Neural cell (in vitro differentiated cells): ENCODE measurements at regions not wholly inside any gene's neighbourhood (a gene's known extent, or its start where the extent isn't known, plus 50 kb on each side); places are given as distances from the start of the nearest gene placed in this dataset.

Experiments used
- H2AFZ ChIP-seq: fragments of 200-600, 300-800 bp; sonication (generic), shearing (Covaris generic); 2 replicates; pipeline ENCODE4 v1.6.0; 2014; ENCODE audit warnings: low read depth, mild to moderate bottlenecking, antibody characterized with exemption, low read length, moderate library complexity
- H3F3A ChIP-seq: fragments of 200-600 bp; shearing (Covaris generic); 2 replicates; pipeline ENCODE4 v1.6.1; 2016; ENCODE audit warnings: mild to moderate bottlenecking, moderate library complexity, mixed read lengths, antibody characterized with exemption, low read length; ENCODE audit not compliant: insufficient read depth, poor library complexity, severe bottlenecking
- H3K27ac ChIP-seq: fragments of 200-600, 300-800 bp; sonication (generic), shearing (Covaris generic); 2 replicates; pipeline ENCODE4 v1.5.1; 2014; ENCODE audit warnings: mild to moderate bottlenecking, low read length, moderate library complexity
- H3K27me3 ChIP-seq: fragments of 300-800, 200-600 bp; sonication (generic), shearing (Covaris generic); 2 replicates; pipeline ENCODE4 v1.6.0; 2014; ENCODE audit warnings: mild to moderate bottlenecking, low read depth, low read length, moderate library complexity; ENCODE audit not compliant: insufficient read depth
- H3K36me3 ChIP-seq: fragments of 300-800, 200-600 bp; sonication (generic), shearing (Covaris generic); 2 replicates; pipeline ENCODE4 v1.5.1; 2014; ENCODE audit warnings: mild to moderate bottlenecking, antibody characterized with exemption, low read length, moderate library complexity; ENCODE audit not compliant: insufficient read depth
- H3K4me2 ChIP-seq: fragments of 300-800, 200-600 bp; sonication (generic), shearing (Covaris generic); 2 replicates; pipeline ENCODE4 v1.6.0; 2014; ENCODE audit warnings: mild to moderate bottlenecking, low read length
- H3K4me3 ChIP-seq: fragments of 300-800, 200-600 bp; sonication (generic), shearing (Covaris generic); 2 replicates; pipeline ENCODE4 v1.5.1; 2014; ENCODE audit warnings: mild to moderate bottlenecking, low read length, moderate library complexity
- H3K79me2 ChIP-seq: fragments of 200-600 bp; shearing (Covaris generic); replicated peaks from 2 replicates; pipeline ENCODE4 v1.6.0; 2014; ENCODE audit warnings: mild to moderate bottlenecking, low read length, moderate library complexity; ENCODE audit not compliant: insufficient read depth
- H3K9ac ChIP-seq: fragments of 300-800, 200-600 bp; sonication (generic), shearing (Covaris generic); 2 replicates; pipeline ENCODE4 v1.6.1; 2016; ENCODE audit warnings: mild to moderate bottlenecking, low read length, mixed read lengths
- H3K9me2 ChIP-seq: fragments of 200-600 bp; shearing (Covaris generic); 2 replicates; pipeline ENCODE4 v1.6.1; 2016; ENCODE audit warnings: mild to moderate bottlenecking, low read length, mixed read lengths; ENCODE audit not compliant: insufficient read depth
- H3K9me3 ChIP-seq: fragments of 200-600, 300-800 bp; sonication (generic), shearing (Covaris generic); 2 replicates; pipeline ENCODE4 v1.6.1; 2016; ENCODE audit warnings: mild to moderate bottlenecking, mixed run types, low read length, moderate library complexity, mixed read lengths
- H4K20me1 ChIP-seq: fragments of 200-600 bp; shearing (Covaris generic); 2 replicates; pipeline ENCODE4 v1.6.1; 2016; ENCODE audit warnings: mild to moderate bottlenecking, mixed run types; ENCODE audit not compliant: insufficient read depth
- EP300 ChIP-seq: fragments of 450-650 bp; conservative IDR thresholded peaks from 2 replicates; pipeline ENCODE4 v1.6.1; 2014; ENCODE audit warnings: antibody characterized with exemption, mild to moderate bottlenecking, moderate library complexity; ENCODE audit not compliant: poor library complexity, severe bottlenecking
- EZH2 ChIP-seq: fragments of 200-600, 300-800 bp; shearing (Covaris generic), sonication (generic); IDR thresholded peaks from 2 replicates; pipeline ENCODE4 v1.6.1; 2014; ENCODE audit warnings: antibody characterized with exemption, low read length, borderline replicate concordance, mild to moderate bottlenecking; ENCODE audit not compliant: insufficient read depth, poor library complexity, severe bottlenecking
- MXI1 ChIP-seq: fragments of 450-650 bp; conservative IDR thresholded peaks from 2 replicates; pipeline ENCODE4 v1.6.1; 2014; ENCODE audit warnings: antibody characterized with exemption, mild to moderate bottlenecking; ENCODE audit not compliant: poor library complexity, severe bottlenecking
- POLR2AphosphoS5 ChIP-seq: IDR thresholded peaks from 2 replicates; pipeline ENCODE4 v1.6.1; 2012
- RAD21 ChIP-seq: fragments of 450-650 bp; conservative IDR thresholded peaks from 2 replicates; pipeline ENCODE4 v1.6.1; 2014; ENCODE audit warnings: antibody characterized with exemption, mild to moderate bottlenecking, moderate library complexity
- SMC3 ChIP-seq: fragments of 450-650 bp; conservative IDR thresholded peaks from 2 replicates; pipeline ENCODE4 v1.6.1; 2014; ENCODE audit warnings: antibody characterized with exemption, mild to moderate bottlenecking, moderate library complexity; ENCODE audit not compliant: poor library complexity
- TAF1 ChIP-seq: IDR thresholded peaks from 2 replicates; pipeline ENCODE4 v1.6.1; 2012; ENCODE audit warnings: low read depth
- TF ChIP-seq, protein P1 (sequence below): IDR thresholded peaks from 2 replicates; pipeline ENCODE4 v1.6.1; 2012; ENCODE audit warnings: borderline replicate concordance
- TF ChIP-seq, protein P2 (sequence below): fragments of 450-650 bp; IDR thresholded peaks from 2 replicates; pipeline ENCODE4 v1.5.1; 2014; ENCODE audit warnings: antibody characterized with exemption, mild to moderate bottlenecking, moderate library complexity; ENCODE audit not compliant: poor library complexity, severe bottlenecking

DNA sequence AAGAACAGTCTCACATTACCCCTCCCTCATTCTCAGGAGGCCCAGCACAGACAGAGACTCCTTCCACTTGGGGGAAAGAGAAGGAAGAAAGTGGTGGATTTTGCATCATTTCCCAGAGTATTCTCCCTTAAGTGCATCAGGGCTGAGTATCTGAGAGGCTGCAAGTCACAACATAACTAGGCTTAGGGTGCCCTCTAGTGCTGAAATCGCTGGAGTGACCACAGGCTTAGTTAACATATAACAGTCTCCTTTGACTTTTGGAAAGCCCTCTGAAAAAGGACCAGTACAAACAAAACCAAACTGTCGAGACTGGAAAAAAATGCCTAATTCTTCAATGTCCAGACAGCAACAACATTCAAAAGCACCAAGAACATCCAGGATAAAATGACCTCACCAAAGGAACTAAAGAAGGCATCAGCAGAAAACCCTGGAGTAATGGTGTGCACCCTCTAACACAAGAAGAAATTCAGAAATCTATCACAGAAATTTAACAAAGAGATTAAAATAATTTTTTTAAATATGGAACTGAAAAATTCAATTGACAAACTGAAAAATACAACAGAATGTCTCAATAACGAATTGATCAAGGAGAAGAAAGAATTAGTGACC, 412.3 kb downstream of the RPS29 start:
- Histone ChIP-seq H3K9ac (no peak overlapping the region), H3K36me3 (no peaks in the 10 kb centered on the region), H3K9me2 (no peaks in the 10 kb centered on the region), H3K27me3 (no peaks in the 10 kb centered on the region), H2AFZ (no peak overlapping the region), H3K79me2 (no peaks in the 10 kb centered on the region), H3K27ac (no peak overlapping the region), H3F3A (no peaks in the 10 kb centered on the region), H3K4me2 (no peak overlapping the region), H3K4me3 (no peak overlapping the region), H4K20me1 (no peaks in the 10 kb centered on the region), H3K9me3 (no peaks in the 10 kb centered on the region)
- TF ChIP-seq EZH2 (no peak), TAF1 (no peak), SMC3 (peak; percentile 72), RAD21 (peak; percentile 76), MXI1 (no peak)
- TF ChIP-seq, protein P1, sequence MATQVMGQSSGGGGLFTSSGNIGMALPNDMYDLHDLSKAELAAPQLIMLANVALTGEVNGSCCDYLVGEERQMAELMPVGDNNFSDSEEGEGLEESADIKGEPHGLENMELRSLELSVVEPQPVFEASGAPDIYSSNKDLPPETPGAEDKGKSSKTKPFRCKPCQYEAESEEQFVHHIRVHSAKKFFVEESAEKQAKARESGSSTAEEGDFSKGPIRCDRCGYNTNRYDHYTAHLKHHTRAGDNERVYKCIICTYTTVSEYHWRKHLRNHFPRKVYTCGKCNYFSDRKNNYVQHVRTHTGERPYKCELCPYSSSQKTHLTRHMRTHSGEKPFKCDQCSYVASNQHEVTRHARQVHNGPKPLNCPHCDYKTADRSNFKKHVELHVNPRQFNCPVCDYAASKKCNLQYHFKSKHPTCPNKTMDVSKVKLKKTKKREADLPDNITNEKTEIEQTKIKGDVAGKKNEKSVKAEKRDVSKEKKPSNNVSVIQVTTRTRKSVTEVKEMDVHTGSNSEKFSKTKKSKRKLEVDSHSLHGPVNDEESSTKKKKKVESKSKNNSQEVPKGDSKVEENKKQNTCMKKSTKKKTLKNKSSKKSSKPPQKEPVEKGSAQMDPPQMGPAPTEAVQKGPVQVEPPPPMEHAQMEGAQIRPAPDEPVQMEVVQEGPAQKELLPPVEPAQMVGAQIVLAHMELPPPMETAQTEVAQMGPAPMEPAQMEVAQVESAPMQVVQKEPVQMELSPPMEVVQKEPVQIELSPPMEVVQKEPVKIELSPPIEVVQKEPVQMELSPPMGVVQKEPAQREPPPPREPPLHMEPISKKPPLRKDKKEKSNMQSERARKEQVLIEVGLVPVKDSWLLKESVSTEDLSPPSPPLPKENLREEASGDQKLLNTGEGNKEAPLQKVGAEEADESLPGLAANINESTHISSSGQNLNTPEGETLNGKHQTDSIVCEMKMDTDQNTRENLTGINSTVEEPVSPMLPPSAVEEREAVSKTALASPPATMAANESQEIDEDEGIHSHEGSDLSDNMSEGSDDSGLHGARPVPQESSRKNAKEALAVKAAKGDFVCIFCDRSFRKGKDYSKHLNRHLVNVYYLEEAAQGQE: no peak
- TF ChIP-seq, protein P2, sequence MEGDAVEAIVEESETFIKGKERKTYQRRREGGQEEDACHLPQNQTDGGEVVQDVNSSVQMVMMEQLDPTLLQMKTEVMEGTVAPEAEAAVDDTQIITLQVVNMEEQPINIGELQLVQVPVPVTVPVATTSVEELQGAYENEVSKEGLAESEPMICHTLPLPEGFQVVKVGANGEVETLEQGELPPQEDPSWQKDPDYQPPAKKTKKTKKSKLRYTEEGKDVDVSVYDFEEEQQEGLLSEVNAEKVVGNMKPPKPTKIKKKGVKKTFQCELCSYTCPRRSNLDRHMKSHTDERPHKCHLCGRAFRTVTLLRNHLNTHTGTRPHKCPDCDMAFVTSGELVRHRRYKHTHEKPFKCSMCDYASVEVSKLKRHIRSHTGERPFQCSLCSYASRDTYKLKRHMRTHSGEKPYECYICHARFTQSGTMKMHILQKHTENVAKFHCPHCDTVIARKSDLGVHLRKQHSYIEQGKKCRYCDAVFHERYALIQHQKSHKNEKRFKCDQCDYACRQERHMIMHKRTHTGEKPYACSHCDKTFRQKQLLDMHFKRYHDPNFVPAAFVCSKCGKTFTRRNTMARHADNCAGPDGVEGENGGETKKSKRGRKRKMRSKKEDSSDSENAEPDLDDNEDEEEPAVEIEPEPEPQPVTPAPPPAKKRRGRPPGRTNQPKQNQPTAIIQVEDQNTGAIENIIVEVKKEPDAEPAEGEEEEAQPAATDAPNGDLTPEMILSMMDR: peak; percentile 61

DNA sequence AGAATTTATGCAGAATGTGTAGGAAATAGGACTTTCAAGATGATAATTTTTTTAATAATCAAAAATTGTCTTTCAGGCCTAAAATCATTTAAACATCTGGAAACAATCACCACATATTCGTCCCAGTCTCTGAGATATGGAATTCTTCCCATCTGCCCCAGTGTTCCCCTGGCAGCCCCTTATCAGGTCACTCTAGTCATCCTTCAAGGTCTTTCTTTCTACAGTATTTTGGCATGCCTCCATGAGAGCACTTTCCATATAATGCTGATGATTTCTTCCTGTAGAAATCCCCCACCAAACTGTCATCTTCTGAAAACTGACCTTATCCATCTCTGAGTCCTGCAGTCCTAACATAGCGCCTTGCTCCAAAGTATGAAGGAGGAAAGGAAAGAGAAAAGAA, 422.1 kb downstream of the RPS29 start:
- no peak for TF ChIP-seq EP300
- no peak overlapping the region for H3K4me2 ChIP-seq
- no peaks in the 10 kb centered on the region for H3F3A ChIP-seq
- no peaks in the 10 kb centered on the region for H3K79me2 ChIP-seq
- no peak overlapping the region for H3K9ac ChIP-seq
- H3K9me3 ChIP-seq: no peaks in the 10 kb centered on the region
- H2AFZ ChIP-seq: no peak overlapping the region
- H3K9me2 ChIP-seq: no peaks in the 10 kb centered on the region
- no peaks in the 10 kb centered on the region for H4K20me1 ChIP-seq
- H3K4me3 ChIP-seq: no peak overlapping the region
- H3K27me3 ChIP-seq: no peaks in the 10 kb centered on the region
- H3K36me3 ChIP-seq: no peaks in the 10 kb centered on the region
- no peak overlapping the region for H3K27ac ChIP-seq

DNA sequence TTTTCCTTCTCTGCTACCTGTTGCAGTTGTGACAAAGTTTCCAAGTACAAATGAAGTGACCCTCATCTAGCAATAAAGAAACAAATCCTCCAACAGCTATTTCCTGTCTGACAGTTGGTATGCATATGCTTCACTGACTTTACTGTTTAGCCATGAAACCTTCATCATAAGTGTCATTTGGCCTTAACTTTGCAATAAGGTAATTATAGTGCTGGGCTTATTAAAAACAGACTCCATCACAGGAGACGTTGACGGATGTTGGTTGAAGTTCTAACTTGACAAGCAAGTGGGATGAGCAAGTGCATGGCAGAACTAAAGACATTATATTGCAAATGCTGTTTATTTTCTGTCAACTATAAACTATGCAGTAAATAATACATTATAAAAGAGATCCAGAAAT, 425.2 kb downstream of the RPS29 start:
- Histone ChIP-seq H3K27me3 (no peaks in the 10 kb centered on the region), H3K4me2 (no peak overlapping the region), H4K20me1 (no peaks in the 10 kb centered on the region), H3K9me2 (no peaks in the 10 kb centered on the region), H3K36me3 (no peaks in the 10 kb centered on the region), H3F3A (no peaks in the 10 kb centered on the region), H3K9me3 (no peaks in the 10 kb centered on the region), H2AFZ (no peak overlapping the region), H3K79me2 (no peaks in the 10 kb centered on the region), H3K27ac (no peak overlapping the region), H3K9ac (no peak overlapping the region), H3K4me3 (no peak overlapping the region)
- TF ChIP-seq EZH2: no peak
- no peak for TF ChIP-seq TAF1
- TF ChIP-seq, protein P1: no peak
- TF ChIP-seq MXI1: no peak
- no peak for TF ChIP-seq EP300
- no peak for TF ChIP-seq SMC3
- TF ChIP-seq RAD21: no peak
- TF ChIP-seq, protein P2: no peak
- no peak for TF ChIP-seq POLR2AphosphoS5
